ENCODE measurements at regions not wholly inside any gene's neighbourhood (a gene's known extent, or its start where the extent isn't known, plus 50 kb on each side); places are given as distances from the start of the nearest gene placed in this dataset.

DNA sequence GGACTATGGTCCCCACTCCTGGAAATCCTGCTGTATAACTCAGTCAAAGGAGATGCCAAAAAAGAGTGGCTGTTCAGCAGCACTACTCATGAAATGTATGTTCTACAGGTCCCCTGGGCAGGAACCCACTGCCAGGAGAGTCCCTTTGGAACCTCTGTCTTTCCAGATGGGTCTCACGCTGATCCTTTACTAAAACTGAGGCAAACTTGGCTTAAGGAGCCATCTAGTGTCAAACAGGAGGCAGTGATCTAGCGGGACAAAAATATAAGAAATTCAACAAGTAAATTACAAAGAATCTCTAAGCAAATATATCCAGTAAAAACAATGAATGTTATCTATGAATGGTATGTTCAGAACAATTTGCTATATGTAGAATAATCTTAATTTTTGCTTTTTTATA lies 80.5 kb upstream of the PRMT6 start:
- TF ChIP-seq CTCF (conservative IDR thresholded peaks at IDR 0.05) (peak; percentile 58), EZH2 (IDR thresholded peaks at IDR 0.05; ENCODE audit: low read depth) (no peak)

Measured in PC-9 (cell line).